HG03571 (cell line): ENCODE measurements at regions not wholly inside any gene's neighbourhood (a gene's known extent, or its start where the extent isn't known, plus 50 kb on each side); places are given as distances from the start of the nearest gene placed in this dataset.

ENCODE experiments used
- ATAC-seq: cut with Tn5 transposase; IDR thresholded peaks from one replicate; pipeline ENCODE4 v1.9.1; 2021; ENCODE audit not compliant: unreplicated experiment

- ATAC-seq, result no peak
Measured at GRCh38 chr11:11177156-11177808, 175.8 kb downstream of the CSNK2A3 start.

DNA sequence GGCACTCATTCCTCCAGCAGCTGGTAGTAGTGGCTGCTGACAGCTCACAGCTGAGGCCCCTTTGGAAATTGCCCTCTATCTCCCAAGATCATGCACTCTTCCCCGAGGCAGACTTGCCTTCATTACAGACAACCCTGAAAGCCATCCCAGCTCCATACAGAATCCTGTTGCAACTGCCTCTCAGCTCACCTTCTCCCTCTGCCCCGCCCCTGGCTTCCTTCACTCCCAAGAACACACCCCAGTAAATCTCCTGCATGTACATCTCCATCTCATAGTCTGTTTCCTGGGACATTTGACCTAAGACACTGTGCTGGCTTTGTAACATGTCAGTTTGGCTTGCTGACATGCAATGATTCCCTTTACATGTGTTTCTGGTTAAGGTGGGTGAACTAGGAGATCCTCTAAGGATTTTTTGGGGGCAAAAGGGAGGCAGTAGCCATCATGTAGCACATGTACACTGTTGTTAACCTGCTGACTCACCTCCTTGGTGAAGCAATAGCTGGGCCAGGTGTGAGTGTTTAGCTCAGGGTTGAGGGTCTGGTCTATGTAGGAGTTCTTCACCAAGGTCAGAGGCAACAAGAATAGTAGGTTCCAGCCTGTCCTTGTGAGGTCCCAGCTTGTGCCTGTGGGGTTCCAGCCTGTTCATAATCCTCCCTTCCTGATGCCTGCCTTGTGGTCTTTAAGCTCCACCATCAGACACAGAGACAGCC lies 179.6 kb downstream of the CSNK2A3 start:
- no peak for ATAC-seq

DNA sequence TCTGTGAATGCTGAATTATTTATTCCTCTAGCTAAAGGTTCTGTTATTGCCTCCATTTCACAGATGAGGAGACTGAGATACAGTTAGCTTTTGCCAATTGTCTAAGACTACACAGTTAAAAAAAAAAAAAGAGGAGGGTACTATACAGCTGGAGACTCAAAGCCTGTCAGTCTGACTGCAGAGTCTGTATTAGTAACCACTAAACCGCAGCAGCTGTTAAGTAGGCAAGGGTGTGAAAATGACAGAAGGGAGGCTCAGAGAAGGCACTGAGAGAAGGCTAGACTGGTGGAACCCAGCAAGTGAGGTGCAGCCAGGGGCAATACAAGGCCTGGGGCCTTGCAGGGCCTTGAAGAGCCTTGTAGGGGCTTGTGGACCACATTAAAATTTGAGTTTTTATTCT lies 181.2 kb downstream of the CSNK2A3 start:
- ATAC-seq, result peak; percentile 86

DNA sequence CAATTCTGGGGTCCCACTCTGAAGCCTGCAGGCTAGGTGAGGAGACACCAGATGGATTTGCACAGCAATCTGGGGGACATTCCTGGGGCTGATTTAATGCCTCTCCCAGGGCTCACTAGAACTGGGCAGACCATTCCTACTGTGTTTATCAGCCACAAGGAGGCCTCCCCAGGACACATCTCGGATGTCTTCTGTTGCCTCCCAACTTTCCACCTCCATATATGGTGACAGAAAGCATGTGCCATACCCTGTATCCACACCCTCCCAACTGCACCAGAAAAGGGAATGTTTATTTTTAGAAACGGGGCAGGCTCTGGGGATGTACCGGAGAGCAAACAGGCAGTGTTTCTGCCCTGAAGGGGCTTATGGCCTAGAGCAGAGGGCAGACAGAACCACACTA lies 181.8 kb downstream of the CSNK2A3 start:
- no peak for ATAC-seq

- no peak for ATAC-seq
Measured at GRCh38 chr11:11170352-11171084, 182.5 kb downstream of the CSNK2A3 start.

GRCh38 chr11:11169715-11170351 lies 183.2 kb downstream of the CSNK2A3 start:
- ATAC-seq, result no peak

GRCh38 chr11:11167806-11168205 lies 185.2 kb downstream of the CSNK2A3 start:
- ATAC-seq, result no peak

- ATAC-seq, result no peak
Measured at GRCh38 chr11:11164334-11164690, 188.7 kb downstream of the CSNK2A3 start.

DNA sequence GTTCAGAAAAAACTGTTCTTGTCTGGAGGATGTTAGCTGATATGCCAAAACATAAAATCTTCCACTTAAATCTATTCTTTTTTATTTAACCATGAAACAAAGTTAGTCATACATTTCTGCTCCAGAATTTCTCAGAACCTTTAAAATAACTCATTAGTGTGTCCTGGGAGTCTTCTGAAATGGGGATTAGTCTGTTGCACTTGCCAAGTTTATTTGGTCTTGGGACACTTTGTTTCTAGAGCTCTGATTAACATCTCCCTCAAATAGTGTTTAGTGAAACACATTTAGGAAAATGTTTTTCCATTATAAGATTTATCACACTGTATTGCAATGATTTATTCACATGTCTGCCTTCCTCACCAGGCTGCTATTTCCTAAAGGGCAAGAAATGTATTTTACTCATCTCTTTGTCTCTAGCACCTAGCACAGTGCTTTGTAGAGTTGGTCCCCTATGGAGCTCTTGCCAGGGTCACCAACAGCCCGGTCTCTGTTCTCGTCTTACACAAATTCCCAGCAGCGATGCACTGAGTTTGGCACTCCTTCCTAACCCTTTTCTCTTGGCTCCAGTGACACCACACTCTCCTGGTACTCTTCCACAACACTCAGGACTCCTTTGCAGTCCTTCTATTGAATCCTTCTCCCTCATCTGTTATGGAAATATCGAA lies 189.2 kb downstream of the CSNK2A3 start:
- ATAC-seq, result no peak

DNA sequence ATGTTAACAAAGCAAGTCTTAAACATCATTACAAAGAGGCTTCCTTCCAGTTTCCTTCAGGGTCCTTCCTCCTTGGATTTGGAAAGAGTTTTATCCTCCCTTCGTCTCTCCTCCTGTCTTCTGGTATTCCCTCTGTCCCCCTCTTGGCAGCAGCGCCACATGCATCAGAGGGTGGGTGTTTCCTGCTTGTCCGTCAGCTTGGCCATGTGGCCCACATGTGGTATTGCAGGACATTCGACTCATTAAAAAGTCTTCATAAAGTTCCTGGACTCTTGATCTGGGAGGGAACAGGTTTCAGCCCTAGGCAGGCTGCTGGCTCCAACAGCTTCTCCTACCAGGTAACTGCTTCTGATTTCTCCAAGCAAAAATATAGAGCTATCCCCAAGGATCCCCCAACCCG lies 189.8 kb downstream of the CSNK2A3 start:
- ATAC-seq, result no peak

DNA sequence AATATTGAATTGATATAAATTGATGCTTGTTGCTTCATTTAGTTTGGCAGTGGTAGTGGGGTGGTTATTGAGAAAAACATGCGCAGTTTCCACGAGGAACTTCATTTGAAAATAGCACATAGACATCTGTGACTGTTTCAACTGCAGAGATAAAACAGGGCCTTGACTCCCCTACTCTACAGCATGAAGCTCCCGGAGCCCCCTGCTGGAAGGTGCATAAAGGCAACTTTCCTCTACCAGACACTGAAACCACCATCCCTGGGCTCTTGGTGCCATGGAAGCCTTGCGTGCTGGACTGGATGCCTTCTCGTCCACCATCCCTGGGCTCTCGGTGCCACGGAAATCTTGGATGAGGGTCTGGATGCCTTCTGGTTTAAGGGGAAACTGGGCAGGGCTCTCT lies 195.9 kb downstream of the CSNK2A3 start:
- ATAC-seq, result no peak

- ATAC-seq, result no peak
Measured at GRCh38 chr11:11155962-11156815, 196.9 kb downstream of the CSNK2A3 start.

DNA sequence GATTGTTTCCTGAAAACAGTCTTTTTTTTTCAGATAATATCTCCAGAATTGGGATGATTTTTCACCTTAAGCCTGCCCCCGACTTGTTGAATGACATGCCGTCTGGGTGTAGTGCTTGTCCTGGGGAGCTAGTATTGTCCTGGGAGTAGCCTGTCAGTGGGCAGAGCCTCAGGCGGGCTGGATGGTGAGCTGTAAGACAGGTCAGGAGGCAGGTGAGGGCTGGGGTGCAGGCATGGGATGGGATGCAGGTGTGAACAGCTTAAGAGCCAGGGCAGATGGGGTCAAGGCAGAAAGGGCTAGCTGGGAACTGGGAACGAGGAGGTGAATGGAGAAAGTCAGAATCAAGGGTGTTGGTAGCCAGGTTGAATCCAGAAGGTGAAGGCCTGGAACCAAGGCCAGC lies 200.2 kb downstream of the CSNK2A3 start:
- ATAC-seq, result no peak

- ATAC-seq, result no peak
Measured at GRCh38 chr11:11149671-11150459, 203.2 kb downstream of the CSNK2A3 start.

DNA sequence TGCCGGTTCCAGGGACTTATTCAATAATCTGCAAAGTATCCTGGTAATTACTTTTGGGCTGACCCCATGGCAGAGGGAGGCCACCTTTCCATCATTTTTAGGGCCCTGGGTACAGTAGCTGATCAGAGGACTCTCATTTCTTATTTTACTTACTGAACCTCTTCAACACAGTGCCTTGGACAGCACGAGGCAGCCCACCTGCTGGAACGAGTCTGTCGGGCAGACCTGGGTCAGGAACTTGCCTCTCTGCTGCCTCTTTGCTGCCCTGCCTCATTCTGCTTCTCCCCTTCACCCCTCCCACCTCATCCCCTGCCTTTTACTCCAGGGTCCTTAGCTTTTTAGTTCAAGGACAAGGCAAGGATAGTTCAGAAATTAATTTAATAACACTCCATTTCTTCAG lies 204.5 kb downstream of the CSNK2A3 start:
- no peak for ATAC-seq

GRCh38 chr11:11148104-11148509 lies 204.9 kb downstream of the CSNK2A3 start:
- no peak for ATAC-seq

DNA sequence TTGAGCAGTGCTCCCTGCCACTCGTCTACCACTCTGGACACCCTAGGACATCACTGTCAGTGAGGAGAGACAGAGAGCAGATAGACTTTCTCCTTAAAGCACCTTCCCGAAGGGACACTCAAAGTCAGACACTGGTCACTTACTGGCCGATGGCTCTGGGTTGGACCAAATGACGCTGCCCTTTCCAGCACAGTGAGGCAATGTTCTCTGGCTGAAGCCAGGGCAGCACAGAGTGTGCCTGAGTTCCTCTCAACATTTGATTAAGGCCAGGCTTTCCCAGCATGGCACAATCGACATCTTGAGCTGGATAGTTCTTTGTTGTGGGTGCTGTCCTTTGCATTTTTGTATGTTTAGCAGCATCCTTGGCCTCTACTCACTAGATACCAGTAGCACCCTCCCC lies 206.2 kb downstream of the CSNK2A3 start:
- ATAC-seq, result no peak

GRCh38 chr11:11143849-11144248 lies 209.2 kb downstream of the CSNK2A3 start:
- no peak for ATAC-seq

DNA sequence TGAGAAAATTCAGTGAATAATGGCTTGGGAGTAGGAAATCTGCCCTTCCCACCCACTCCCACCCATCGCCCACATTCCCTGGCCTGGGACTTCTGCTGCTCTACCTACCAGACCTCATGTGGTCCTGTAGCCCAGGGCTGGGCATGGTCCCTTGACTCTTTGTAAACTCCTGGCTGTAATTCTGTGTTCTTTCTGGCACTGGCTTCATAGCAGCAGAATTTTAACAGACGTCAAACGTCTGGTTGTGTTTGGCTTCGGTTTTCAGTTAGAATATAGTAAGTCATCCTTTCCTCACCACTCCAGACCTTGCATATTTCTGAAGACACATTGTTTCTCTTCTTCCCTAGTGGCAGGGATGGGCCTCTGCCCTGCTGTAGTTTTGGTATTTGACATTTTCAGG lies 210.6 kb downstream of the CSNK2A3 start:
- ATAC-seq, result no peak

DNA sequence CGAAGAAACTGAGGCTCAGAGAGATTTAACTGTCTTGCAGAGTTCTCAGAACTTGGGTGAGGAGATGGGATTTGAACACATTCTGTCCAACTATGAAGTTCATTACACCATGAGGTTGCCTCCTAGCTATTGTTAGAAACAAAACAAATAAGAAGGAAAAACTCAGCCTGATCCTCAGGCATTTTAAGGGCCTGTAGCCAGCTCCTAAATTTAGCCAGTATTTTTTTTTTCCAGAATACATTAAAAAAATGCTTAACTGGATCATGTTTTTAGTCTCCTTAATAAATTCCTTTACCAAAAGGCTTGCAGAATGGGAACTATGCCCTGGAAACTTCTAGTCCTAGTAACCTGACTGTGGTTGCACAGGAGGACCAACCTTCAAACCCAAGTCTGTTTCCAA lies 212.0 kb downstream of the CSNK2A3 start:
- ATAC-seq, result no peak
